ENCODE measurements at regions not wholly inside any gene's neighbourhood (a gene's known extent, or its start where the extent isn't known, plus 50 kb on each side); places are given as distances from the start of the nearest gene placed in this dataset.
"Not testable (repeated sequence)": the region's sequence is repeated elsewhere in the genome, so short reads cannot be mapped to it uniquely, and the experiment has no call there.

DNA sequence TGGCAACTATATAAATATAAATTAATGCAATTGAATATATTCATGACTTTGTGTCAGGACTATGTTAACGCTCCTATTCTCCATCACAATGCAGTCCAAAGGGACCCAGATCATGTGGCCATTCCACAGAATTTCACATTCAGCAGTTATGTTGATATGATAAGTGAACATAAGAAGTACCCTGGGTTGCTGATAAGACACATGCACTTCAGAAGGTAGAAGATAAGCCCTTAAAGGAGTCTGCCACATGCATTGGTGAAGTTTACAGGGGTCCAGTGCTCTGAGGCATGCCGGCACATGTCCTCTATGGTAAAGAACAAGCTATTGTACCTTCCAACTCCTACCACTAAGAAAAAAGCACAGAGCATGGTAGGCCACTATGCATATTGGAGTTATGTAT, 76.4 kb downstream of the PHAX start:
- DNase-seq: no peak

- DNase-seq: peak; percentile 65
Observed at GRCh38 chr5:126680191-126680817, 79.6 kb downstream of the PHAX start.

- DNase-seq: not testable (repeated sequence)
Observed at GRCh38 chr5:126681314-126681713, 80.6 kb downstream of the PHAX start.

DNA sequence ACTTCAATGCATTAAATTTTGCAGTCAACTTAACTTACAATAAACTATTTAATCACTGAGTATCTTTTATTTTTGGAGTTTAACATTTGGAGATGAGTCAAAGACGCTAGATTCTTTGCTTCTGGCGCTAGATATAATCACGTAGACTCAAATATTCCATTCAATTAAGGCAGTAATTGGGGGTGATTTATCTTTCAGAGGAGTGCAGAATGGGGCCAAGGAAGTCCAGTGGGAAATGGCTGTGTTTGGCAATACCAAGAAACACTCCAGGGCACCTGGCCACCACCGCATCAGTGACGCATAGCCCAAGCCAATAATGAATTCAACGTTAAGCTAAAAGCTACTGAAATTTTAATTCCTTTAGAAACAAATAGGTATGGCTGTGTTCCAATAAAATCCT, 81.2 kb downstream of the PHAX start:
- no peak for DNase-seq

- no peak for DNase-seq
Observed at GRCh38 chr5:126682856-126683255, 82.1 kb downstream of the PHAX start.

DNA sequence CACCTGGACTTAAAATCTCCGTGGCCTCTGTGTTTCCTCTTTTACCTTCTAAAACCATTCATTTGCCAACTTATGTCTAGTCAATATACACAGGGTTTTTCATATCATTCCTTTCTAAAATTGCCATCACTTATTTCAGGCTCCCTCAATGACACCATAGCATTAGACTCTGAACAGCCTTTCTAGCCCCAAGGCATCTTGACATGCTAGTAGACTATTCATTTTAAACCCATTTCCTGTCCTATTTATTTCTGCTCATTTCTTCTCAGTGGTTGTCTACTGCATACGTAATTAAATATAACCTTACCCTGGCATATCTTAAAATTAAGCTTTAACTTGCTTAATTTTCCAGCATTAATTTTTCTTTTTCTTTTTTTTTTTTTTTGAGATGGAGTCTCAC, 83.2 kb downstream of the PHAX start:
- no peak for DNase-seq

- DNase-seq: not testable (repeated sequence)
Observed at GRCh38 chr5:126684656-126685442, 84.1 kb downstream of the PHAX start.

GRCh38 chr5:126686451-126687126, 85.8 kb downstream of the PHAX start:
- DNase-seq: no peak

DNA sequence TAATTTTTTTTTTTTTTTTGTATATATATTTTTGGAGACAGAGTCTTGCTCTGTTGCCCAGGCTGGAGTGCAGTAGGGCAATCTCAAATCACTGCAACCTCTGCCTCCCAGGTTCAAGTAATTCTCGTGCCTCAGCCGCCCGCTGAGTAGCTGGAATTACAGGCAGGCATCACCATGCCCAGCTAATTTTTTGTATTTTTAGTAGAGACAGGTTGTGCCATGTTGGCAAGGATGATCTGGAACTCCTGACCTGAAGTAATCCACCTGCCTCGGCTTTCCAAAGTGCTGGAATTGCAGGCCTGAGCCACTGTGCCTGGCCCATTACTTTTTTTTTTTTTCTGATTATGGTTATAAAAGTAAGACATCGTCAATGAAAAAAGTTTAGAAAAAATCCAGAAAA, 84.0 kb upstream of the LMNB1 start:
- DNase-seq: no peak

DNA sequence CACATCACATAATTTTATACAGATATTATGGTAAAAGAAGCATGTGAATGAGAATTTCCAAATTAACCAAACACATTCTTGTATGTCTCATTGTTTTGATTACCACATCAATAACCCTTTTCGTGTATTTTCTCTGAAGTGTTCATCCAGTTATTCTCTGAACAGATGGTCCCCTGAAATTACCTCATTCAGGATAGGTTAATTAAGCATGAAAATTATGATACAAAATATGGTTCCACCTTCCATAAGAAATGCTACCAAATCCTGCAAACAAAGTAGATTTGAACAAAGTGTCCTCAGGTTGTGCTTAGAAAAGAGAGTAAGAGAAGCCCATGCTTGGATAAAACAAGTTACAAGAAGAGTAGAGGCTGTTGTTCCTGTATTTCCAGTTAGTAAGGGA, 83.1 kb upstream of the LMNB1 start:
- no peak for DNase-seq

- DNase-seq: peak; percentile 55
Observed at GRCh38 chr5:126694403-126694802, 82.5 kb upstream of the LMNB1 start.

- DNase-seq: peak; percentile 6
Observed at GRCh38 chr5:126695091-126695490, 81.8 kb upstream of the LMNB1 start.

DNA sequence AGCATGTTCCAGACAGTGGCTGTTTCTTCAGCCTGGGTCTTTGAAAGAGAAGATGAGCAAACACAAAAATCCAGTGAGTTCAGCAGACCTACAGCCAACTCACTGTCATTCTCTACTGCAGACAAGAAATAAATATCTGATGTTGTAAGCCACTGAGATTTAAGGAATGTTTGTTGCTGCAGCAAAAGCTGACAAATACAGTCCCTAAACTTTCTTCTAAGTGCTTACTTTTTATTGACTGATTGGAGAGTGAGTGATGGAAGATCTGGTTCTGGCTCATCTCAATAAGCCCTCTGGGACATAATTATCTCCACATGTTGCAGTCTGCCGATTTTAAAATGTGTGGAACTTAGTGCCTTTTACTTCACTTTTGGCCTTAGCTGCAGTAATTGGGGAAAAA, 69.9 kb upstream of the LMNB1 start:
- no peak for DNase-seq

DNA sequence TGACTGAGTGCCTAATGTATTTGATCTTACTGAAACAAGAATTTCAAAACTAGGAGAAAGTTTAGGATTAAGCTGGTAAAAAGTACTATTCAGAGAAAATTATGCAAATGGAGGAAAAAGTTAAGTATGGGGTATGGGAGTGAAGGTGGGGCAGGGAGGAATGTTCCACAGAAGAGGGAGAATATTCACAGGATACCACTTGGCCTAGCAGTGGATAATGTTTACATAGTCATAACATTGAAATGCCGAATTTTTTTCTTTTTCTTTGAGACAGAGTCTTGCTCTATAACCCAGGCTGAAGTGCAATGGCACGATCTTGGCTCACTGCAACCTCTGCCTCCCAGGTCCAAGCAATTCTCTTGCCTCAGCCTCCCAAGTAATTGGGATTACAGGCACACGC, 61.2 kb upstream of the LMNB1 start:
- DNase-seq: no peak

- DNase-seq: no peak
Observed at GRCh38 chr5:126716861-126717260, 60.1 kb upstream of the LMNB1 start.

GRCh38 chr5:126718236-126718868, 58.6 kb upstream of the LMNB1 start:
- peak; percentile 14 for DNase-seq

- no peak for DNase-seq
Observed at GRCh38 chr5:126720369-126720768, 56.6 kb upstream of the LMNB1 start.

DNA sequence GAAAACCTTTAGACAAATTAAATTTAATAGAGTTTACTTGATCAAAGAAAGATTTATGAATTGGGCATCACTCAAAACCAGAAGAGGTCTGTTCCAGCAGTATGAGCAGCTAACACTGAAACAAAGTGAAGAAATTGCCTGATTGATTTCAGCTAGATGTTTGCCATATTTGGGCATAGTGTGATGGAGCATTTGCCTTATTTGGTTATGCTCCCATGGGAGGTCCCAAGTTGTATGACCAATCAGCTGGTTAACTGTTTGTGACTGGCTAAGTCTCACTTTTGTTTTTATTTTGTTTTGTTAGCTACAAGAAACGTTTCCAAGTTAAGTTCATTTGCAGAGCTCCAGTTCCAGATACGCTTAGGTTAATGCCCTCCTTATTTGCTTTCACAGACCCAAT, 53.3 kb upstream of the LMNB1 start:
- no peak for DNase-seq

Measured in fibroblast of skin of right quadriceps (primary cell).